Gastroesophageal sphincter (tissue), 4 donors: ENCODE measurements at regions not wholly inside any gene's neighbourhood (a gene's known extent, or its start where the extent isn't known, plus 50 kb on each side); places are given as distances from the start of the nearest gene placed in this dataset.

ENCODE experiments used
- ATAC-seq: fragments of 150-250 bp; one replicate; pipeline ENCODE4 v1.9.1; 2016; ENCODE audit warnings: mild to moderate bottlenecking, moderate library complexity
- H3K27ac ChIP-seq, 4 donors: fragments of 200-600 bp; sonication (generic) in 3 of 4; 1 replicate in 3 of 4; 2 replicates in 1 of 4; pipeline ENCODE4 v1.5.1; 2016 to 2019
- H3K27me3 ChIP-seq: fragments of 200-600 bp; sonication (generic); one replicate; pipeline ENCODE4 v1.5.1; 2019
- H3K36me3 ChIP-seq, 2 donors: fragments of 200-600 bp; sonication (generic); one replicate each; pipeline ENCODE4 v1.5.1; 2019; ENCODE audit warnings: control low read depth in 1 of 2
- H3K4me1 ChIP-seq, 3 donors: fragments of 200-600 bp; sonication (generic); 1 replicate in 2 of 3; 2 replicates in 1 of 3; pipeline ENCODE4 v1.5.1; 2016 to 2019; ENCODE audit warnings: control low read depth in 2 of 3
- H3K4me3 ChIP-seq, 2 donors: fragments of 200-600 bp; sonication (generic); one replicate each; pipeline ENCODE4 v1.5.1; 2019; ENCODE audit warnings: mild to moderate bottlenecking in 1 of 2, moderate library complexity in 1 of 2
- H3K9me3 ChIP-seq, 3 donors: fragments of 200-600 bp; sonication (generic); one replicate each; pipeline ENCODE4 v1.5.1; 2017 to 2019; ENCODE audit warnings: control low read depth in 2 of 3
- CTCF ChIP-seq, 4 experiments: fragments of 200-600 bp in 2 of 4; fragments of 450-650 bp in 2 of 4; sonication (generic) in 1 of 4; IDR thresholded peaks; one replicate each; pipeline ENCODE4 v1.5.1; 2017 to 2019; ENCODE audit warnings: antibody characterized with exemption in 4 of 4, mild to moderate bottlenecking in 2 of 4, moderate library complexity in 2 of 4
- EP300 ChIP-seq: sonication (generic); formaldehyde crosslinking; IDR thresholded peaks from one replicate; pipeline ENCODE4 v1.6.1; 2017; ENCODE audit warnings: antibody characterized with exemption, mild to moderate bottlenecking
- POLR2A ChIP-seq, 2 donors: fragments of 450-650 bp; IDR thresholded peaks; one replicate each; pipeline ENCODE4 v1.6.1; 2017; ENCODE audit warnings: antibody characterized with exemption in 2 of 2, mild to moderate bottlenecking in 2 of 2, moderate library complexity in 1 of 2
- POLR2AphosphoS5 ChIP-seq: sonication (generic); formaldehyde crosslinking; IDR thresholded peaks from one replicate; pipeline ENCODE4 v1.6.1; 2017; ENCODE audit warnings: antibody characterized with exemption
- WGBS, 2 donors: methylation state at CpG; one replicate each; pipeline ENCODE4 v1.1.5; 2018; ENCODE audit warnings: low coverage in 1 of 2; 5-methylcytosine and 5-hydroxymethylcytosine counted together

DNA sequence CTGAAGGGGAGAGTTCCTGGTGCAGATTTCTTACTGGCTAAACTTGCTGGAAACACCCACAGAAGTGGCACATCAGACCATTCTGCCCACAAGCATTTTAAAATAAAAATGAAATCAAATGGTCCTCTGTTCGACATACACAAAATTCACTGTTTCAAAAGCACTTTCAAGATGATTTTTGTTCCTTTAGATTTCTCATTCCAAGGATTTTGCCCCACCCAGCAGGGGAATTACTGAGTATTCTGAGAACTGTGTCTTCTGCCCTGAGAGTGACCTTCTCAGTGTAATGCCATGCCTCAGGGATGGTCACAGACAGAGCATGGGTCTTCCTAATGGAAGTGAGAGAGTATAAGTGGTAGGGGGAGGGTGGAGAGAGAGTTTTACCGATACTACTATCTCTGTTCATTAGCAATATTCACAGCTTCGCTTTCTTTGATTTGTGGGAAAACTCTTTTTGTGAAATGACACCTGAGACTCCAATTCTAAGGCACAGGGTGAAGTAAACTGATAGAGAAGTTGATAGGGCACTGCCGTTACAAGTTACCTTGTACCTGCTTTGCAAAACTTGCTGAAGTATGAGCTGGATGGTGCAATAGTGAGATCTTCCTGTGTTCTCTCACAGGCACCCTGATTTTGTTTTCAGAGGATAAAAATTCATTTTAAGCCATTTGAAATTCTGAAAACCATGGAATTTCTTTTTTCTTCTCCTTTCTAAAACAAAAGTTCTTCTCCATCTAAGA lies 95.8 kb upstream of the CD180 start:
- Histone ChIP-seq H3K4me1 (peaks cover 31 to 73% (median 45%) of the 10 kb centered on the region in 3 donors), H3K36me3 (no peaks in the 10 kb centered on the region), H3K9me3 (no peaks in the 10 kb centered on the region), H3K27me3 (no peaks in the 10 kb centered on the region), H3K27ac (peak overlapping the region; percentile 68 to 79 (median 76)), H3K4me3 (no peak overlapping the region)
- no peak for TF ChIP-seq POLR2AphosphoS5
- TF ChIP-seq POLR2A (IDR thresholded peaks at IDR 0.05), result no peak
- TF ChIP-seq CTCF (IDR thresholded peaks at IDR 0.05), result no peak
- no peak for TF ChIP-seq EP300
- ATAC-seq, result no peak
- WGBS, 2 donors, result 82 to 88% methylated on average over 3 to 4 of the region's 4 CpGs

- H3K27me3 ChIP-seq, result no peaks in the 10 kb centered on the region
- H3K27ac ChIP-seq, result peak overlapping the region; percentile 68 to 79 (median 76)
- TF ChIP-seq EP300 (no peak), POLR2AphosphoS5 (no peak), POLR2A (IDR thresholded peaks at IDR 0.05) (no peak), CTCF (IDR thresholded peaks at IDR 0.05) (no peak)
- no peak for ATAC-seq
- no peaks in the 10 kb centered on the region for H3K36me3 ChIP-seq
- WGBS, 2 donors, result 69 to 74% methylated on average over 7 of the region's 7 CpGs
- H3K4me1 ChIP-seq, result peaks cover 31 to 77% (median 45%) of the 10 kb centered on the region in 3 donors
- H3K9me3 ChIP-seq, result no peaks in the 10 kb centered on the region
- no peak overlapping the region for H3K4me3 ChIP-seq
These were observed 95.1 kb upstream of the CD180 start for GRCh38 chr5:67291671-67292070.

- Histone ChIP-seq H3K4me1 (peaks cover 31 to 77% (median 45%) of the 10 kb centered on the region in 3 donors), H3K36me3 (no peaks in the 10 kb centered on the region), H3K4me3 (no peak overlapping the region), H3K27ac (peak overlapping the region; percentile 68 to 79 (median 76)), H3K9me3 (no peaks in the 10 kb centered on the region), H3K27me3 (no peaks in the 10 kb centered on the region)
- 60 to 65% methylated on average over 4 of the region's 4 CpGs for WGBS, 2 donors
- TF ChIP-seq CTCF (IDR thresholded peaks at IDR 0.05), result no peak
- TF ChIP-seq POLR2A (IDR thresholded peaks at IDR 0.05), result no peak
- no peak for TF ChIP-seq POLR2AphosphoS5
- no peak for TF ChIP-seq EP300
- no peak for ATAC-seq
These were observed 94.5 kb upstream of the CD180 start for GRCh38 chr5:67291066-67291465.

DNA sequence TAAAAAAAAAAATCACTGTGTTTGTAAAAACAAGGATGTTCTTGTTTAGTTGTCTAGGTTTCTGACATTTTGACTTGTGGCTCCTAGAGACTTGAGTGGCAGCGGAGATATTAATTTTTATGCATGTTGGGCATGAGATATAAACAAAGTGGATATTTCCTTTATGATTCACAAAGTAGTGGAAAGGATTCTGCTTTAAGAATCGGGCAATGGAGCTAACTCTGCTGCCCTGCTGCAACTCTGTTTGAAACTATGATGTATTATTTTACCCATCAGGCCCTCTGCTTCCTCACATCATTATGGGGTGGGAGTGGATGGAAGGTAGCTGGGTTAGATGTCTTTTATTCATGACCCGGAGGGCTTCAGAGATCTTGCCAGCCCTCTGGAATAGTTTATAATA lies 94.1 kb upstream of the CD180 start:
- Histone ChIP-seq H3K36me3 (no peaks in the 10 kb centered on the region), H3K27ac (peak overlapping the region; percentile 68 to 79 (median 76)), H3K4me1 (peaks cover 31 to 77% (median 45%) of the 10 kb centered on the region in 3 donors), H3K27me3 (no peaks in the 10 kb centered on the region), H3K9me3 (no peaks in the 10 kb centered on the region), H3K4me3 (no peak overlapping the region)
- no peak for ATAC-seq
- TF ChIP-seq CTCF (IDR thresholded peaks at IDR 0.05) (no peak), POLR2A (IDR thresholded peaks at IDR 0.05) (no peak), POLR2AphosphoS5 (no peak), EP300 (no peak)
- WGBS, 2 donors, result 42 to 44% methylated on average over 2 to 3 of the region's 3 CpGs
